Peyer's patch (tissue), 4 donors: ENCODE measurements at regions not wholly inside any gene's neighbourhood (a gene's known extent, or its start where the extent isn't known, plus 50 kb on each side); places are given as distances from the start of the nearest gene placed in this dataset.

ENCODE experiments used
- DNase-seq, 3 donors: peaks; one replicate each; pipeline ENCODE4 v3.0.0-alpha.2; 2017 to 2019
- H3K27ac ChIP-seq, 4 donors: fragments of 200-600 bp; sonication (generic); one replicate each; pipeline ENCODE4 v1.5.1; 2016 to 2019
- H3K27me3 ChIP-seq, 2 donors: fragments of 200-600 bp; sonication (generic); one replicate each; pipeline ENCODE4 v1.5.1; 2019
- H3K36me3 ChIP-seq, 3 donors: fragments of 200-600 bp; sonication (generic); one replicate each; pipeline ENCODE4 v1.5.1; 2016 to 2019
- H3K4me1 ChIP-seq, 4 donors: fragments of 200-600 bp; sonication (generic); one replicate each; pipeline ENCODE4 v1.5.1; 2016 to 2019
- H3K4me3 ChIP-seq, 4 donors: fragments of 200-600 bp; sonication (generic); 1 replicate in 3 of 4; 2 replicates in 1 of 4; pipeline ENCODE4 v1.5.1; 2016 to 2019; ENCODE audit warnings: mild to moderate bottlenecking in 1 of 4
- H3K9me3 ChIP-seq, 4 donors: fragments of 200-600 bp; sonication (generic); one replicate each; pipeline ENCODE4 v1.5.1; 2016 to 2019; ENCODE audit warnings: mild to moderate bottlenecking in 1 of 4
- POLR2A ChIP-seq, 2 donors: fragments of 450-650 bp; IDR thresholded peaks; one replicate each; pipeline ENCODE4 v1.5.1; 2017; ENCODE audit warnings: antibody characterized with exemption in 2 of 2, mild to moderate bottlenecking in 2 of 2, moderate library complexity in 2 of 2
- TF ChIP-seq, protein P1 (sequence below), 6 experiments: fragments of 450-650 bp in 4 of 6; fragments of 200-600 bp in 2 of 6; sonication (generic) in 1 of 6; IDR thresholded peaks; one replicate each; pipeline ENCODE4 v1.5.1; 2017 to 2019; ENCODE audit warnings: antibody characterized with exemption in 6 of 6, mild to moderate bottlenecking in 3 of 6, moderate library complexity in 1 of 6

DNA sequence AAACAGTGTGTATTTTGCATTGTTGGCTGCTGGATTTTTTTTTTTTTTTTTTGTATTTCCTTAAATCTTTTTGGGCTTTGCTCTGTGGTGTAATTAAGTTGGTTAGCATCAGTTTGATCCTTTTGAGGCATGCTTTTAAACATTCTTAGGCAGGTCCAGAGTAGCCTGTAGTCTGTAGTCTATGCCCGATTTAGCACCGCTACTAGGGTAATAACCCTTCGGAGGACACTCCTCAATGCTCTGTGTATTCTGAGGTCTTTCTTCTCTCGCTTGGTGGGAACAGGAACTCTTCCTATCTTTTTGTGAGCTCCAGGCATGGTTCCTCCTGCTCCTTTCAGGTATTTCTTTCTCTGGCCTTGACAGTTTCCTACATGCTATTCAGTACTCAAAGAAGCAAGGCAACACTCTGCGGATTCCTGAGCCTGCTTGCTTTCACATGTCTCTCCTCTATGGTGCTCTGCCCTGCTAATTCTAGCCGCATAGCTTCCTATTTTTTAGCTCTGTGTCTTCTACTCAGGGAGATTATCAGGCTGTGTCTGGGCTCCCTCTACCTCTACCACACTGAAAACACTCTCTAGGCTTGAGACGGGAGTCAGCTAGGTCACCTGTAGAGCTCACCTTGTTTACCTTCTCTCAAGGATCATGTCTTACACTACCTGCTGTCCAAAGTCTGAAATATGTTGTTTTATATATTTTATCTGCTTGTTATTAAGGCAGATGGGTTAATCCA lies 195.1 kb downstream of the NDFIP2 start:
- Histone ChIP-seq H3K27me3 (no peaks in the 10 kb centered on the region), H3K36me3 (no peaks in the 10 kb centered on the region), H3K4me1 (no peaks in the 10 kb centered on the region), H3K4me3 (no peak overlapping the region), H3K9me3 (no peaks in the 10 kb centered on the region), H3K27ac (no peak overlapping the region)
- TF ChIP-seq, protein P1, sequence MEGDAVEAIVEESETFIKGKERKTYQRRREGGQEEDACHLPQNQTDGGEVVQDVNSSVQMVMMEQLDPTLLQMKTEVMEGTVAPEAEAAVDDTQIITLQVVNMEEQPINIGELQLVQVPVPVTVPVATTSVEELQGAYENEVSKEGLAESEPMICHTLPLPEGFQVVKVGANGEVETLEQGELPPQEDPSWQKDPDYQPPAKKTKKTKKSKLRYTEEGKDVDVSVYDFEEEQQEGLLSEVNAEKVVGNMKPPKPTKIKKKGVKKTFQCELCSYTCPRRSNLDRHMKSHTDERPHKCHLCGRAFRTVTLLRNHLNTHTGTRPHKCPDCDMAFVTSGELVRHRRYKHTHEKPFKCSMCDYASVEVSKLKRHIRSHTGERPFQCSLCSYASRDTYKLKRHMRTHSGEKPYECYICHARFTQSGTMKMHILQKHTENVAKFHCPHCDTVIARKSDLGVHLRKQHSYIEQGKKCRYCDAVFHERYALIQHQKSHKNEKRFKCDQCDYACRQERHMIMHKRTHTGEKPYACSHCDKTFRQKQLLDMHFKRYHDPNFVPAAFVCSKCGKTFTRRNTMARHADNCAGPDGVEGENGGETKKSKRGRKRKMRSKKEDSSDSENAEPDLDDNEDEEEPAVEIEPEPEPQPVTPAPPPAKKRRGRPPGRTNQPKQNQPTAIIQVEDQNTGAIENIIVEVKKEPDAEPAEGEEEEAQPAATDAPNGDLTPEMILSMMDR (IDR thresholded peaks at IDR 0.05), result peak in 1 of 6 experiments; percentile 10
- TF ChIP-seq POLR2A (IDR thresholded peaks at IDR 0.05), result no peak
- DNase-seq, result no peak

DNA sequence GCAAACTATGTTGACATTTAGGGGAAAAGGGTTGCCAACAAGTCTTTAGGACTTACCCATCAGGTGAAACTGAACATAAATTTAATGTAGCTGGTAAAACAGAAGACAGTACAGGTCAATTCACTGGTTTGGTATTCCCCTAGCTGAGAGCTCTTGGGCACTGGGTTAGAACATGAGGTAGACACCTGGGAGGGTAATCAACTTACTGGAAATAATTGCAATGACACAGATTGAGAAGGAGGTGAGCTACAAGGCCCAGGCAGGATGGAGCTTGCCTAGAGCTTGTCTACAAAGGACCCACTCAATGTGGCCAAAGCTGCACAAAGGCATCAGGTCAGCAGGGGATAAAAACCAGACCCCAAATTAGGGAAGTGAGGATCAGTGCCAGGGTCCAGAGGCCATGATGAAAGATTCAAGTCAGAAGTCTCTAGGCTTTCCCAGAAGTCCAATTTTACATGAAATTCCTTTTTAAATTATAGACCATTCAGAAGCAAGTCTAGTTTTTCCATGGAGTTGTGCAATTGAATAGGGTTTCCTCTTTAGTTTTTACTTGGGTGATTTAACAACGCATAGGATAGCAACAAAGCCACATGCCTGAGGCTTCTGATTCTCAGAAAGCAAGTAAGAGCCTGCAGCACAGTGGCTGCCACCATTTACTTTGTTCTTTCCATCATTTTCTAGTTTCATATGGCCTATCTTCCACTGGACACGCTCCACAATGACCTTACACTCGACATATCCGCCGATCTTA lies 194.0 kb downstream of the NDFIP2 start:
- Histone ChIP-seq H3K27me3 (no peaks in the 10 kb centered on the region), H3K27ac (no peak overlapping the region), H3K9me3 (no peaks in the 10 kb centered on the region), H3K36me3 (no peaks in the 10 kb centered on the region), H3K4me3 (no peak overlapping the region), H3K4me1 (no peaks in the 10 kb centered on the region)
- no peak for DNase-seq
- no peak for TF ChIP-seq POLR2A (IDR thresholded peaks at IDR 0.05)
- TF ChIP-seq, protein P1 (IDR thresholded peaks at IDR 0.05), result no peak

DNA sequence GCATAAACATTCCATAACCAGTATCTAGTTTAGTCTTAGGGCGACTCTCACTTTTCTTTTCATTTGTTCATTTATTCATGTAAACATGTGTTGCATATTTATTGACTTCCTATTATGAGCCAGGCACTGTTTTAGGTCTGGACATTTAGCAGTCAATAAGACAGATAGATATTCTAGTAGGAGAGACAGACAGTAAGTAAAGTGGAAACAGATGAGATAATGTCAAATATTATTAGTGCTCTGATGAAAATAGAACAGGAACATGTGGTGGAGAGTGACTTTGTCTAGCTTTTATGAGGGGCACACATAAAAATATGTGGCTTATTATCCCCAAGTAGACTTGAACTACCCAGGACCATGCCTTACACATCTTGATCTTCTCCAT lies 193.0 kb downstream of the NDFIP2 start:
- H3K9me3 ChIP-seq, result no peaks in the 10 kb centered on the region
- TF ChIP-seq, protein P1 (IDR thresholded peaks at IDR 0.05), result no peak
- TF ChIP-seq POLR2A (IDR thresholded peaks at IDR 0.05), result no peak
- DNase-seq, result no peak
- H3K27me3 ChIP-seq, result no peaks in the 10 kb centered on the region
- no peak overlapping the region for H3K27ac ChIP-seq
- H3K4me3 ChIP-seq, result no peak overlapping the region
- no peaks in the 10 kb centered on the region for H3K36me3 ChIP-seq
- H3K4me1 ChIP-seq, result no peaks in the 10 kb centered on the region

DNA sequence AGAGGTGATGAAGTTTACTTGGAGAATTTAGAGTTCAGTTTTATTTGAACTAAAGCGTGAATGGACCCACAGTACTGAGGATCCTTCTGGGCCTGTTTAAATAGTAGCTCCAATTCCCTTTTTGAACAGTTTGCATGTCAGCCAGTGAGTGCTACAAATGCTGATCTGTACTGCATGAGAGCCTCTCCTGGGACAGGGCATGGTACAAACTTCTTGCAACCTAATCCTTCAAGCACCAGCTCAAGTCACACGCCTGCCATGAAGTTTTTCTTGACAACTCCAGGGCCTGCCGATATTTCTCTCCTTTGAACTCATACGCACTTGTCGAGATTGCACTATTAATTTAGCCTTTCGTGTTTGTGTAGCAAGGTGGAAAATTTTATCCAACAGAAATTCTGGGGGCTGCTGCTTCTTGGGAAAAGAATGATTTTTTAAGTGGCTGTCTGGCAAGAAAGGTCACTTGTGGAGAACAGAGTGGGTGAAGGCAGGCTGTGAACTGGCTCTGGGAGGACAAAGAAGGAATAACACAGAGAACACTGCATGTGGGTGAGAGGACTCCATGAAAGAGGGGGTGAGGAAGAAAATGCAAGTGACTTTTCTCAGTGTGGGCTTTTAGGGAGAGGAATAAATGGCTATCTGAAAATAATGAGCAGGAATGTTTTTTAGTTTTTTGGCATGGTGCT lies 192.5 kb downstream of the NDFIP2 start:
- TF ChIP-seq, protein P1 (IDR thresholded peaks at IDR 0.05), result no peak
- TF ChIP-seq POLR2A (IDR thresholded peaks at IDR 0.05), result no peak
- Histone ChIP-seq H3K9me3 (no peaks in the 10 kb centered on the region), H3K27me3 (no peaks in the 10 kb centered on the region), H3K27ac (no peak overlapping the region), H3K4me1 (no peaks in the 10 kb centered on the region), H3K4me3 (no peak overlapping the region), H3K36me3 (no peaks in the 10 kb centered on the region)
- no peak for DNase-seq

DNA sequence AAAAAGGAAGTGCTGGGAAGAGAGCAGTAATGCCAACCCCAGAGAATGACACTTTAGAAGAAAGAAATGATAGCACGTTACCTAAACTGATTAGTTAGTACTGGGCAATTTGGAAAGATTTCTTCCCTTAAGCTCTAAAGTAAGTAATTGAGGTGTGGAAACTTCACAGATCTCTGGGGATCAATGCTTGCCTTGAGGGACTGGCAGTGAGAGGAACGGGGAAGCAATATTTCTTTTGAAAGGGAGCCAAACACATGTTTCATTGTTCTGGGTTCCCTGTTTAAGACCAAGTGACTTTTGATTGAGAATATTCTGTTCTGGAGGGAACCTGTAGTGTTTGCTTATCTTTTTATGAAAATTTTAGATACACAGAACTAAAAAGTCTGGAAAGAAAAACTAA lies 190.5 kb downstream of the NDFIP2 start:
- DNase-seq, result no peak
- no peaks in the 10 kb centered on the region for H3K36me3 ChIP-seq
- no peaks in the 10 kb centered on the region for H3K4me1 ChIP-seq
- H3K9me3 ChIP-seq, result no peaks in the 10 kb centered on the region
- no peak overlapping the region for H3K4me3 ChIP-seq
- TF ChIP-seq, protein P1 (IDR thresholded peaks at IDR 0.05), result no peak
- no peak for TF ChIP-seq POLR2A (IDR thresholded peaks at IDR 0.05)
- no peaks in the 10 kb centered on the region for H3K27me3 ChIP-seq
- no peak overlapping the region for H3K27ac ChIP-seq
